GM12892 (cell line): ENCODE measurements at regions not wholly inside any gene's neighbourhood (a gene's known extent, or its start where the extent isn't known, plus 50 kb on each side); places are given as distances from the start of the nearest gene placed in this dataset.

Source experiments
- DNase-seq: peaks from one replicate; pipeline ENCODE4 v3.0.0; 2011; ENCODE audit not compliant: insufficient read length
- FAIRE-seq: peaks from 2 replicates; lab custom pipeline; 2011; peaks lifted over from hg19 to GRCh38; lab: Jason Lieb, UNC
- POLR2A ChIP-seq: IDR thresholded peaks from 2 replicates; pipeline ENCODE4 v1.6.1; 2011; ENCODE audit warnings: low read depth, low read length, control low read depth
- POLR2AphosphoS5 ChIP-seq: IDR thresholded peaks from 2 replicates; pipeline ENCODE4 v1.6.1; 2011; ENCODE audit warnings: low read depth, low read length, control low read depth
- TAF1 ChIP-seq: IDR thresholded peaks from 2 replicates; pipeline ENCODE4 v1.6.1; 2011; ENCODE audit warnings: low read depth, mild to moderate bottlenecking, control low read depth, low read length, borderline replicate concordance

- no peak for TF ChIP-seq TAF1
- no peak for TF ChIP-seq POLR2A
- no peak for TF ChIP-seq POLR2AphosphoS5
- DNase-seq, result no peak
- no peak for FAIRE-seq
These were observed 235.7 kb upstream of the PRR16 start for GRCh38 chr5:120228262-120229031.

- FAIRE-seq (no peak), DNase-seq (no peak)
- no peak for TF ChIP-seq POLR2A
- TF ChIP-seq TAF1, result no peak
- TF ChIP-seq POLR2AphosphoS5, result no peak
These were observed 235.1 kb upstream of the PRR16 start for GRCh38 chr5:120229036-120229435.

- FAIRE-seq, result no peak
- no peak for DNase-seq
- TF ChIP-seq TAF1 (no peak), POLR2AphosphoS5 (no peak)
These were observed 232.5 kb upstream of the PRR16 start for GRCh38 chr5:120231563-120231962.

- TF ChIP-seq POLR2A (no peak), TAF1 (no peak), POLR2AphosphoS5 (no peak)
- no peak for FAIRE-seq
- no peak for DNase-seq
These were observed 227.7 kb upstream of the PRR16 start for GRCh38 chr5:120236360-120236759.

GRCh38 chr5:120239086-120239485, 225.0 kb upstream of the PRR16 start:
- FAIRE-seq (no peak), DNase-seq (no peak)
- TF ChIP-seq POLR2AphosphoS5, result no peak
- TF ChIP-seq POLR2A, result no peak
- TF ChIP-seq TAF1, result no peak

- TF ChIP-seq POLR2AphosphoS5, result no peak
- no peak for TF ChIP-seq TAF1
- no peak for TF ChIP-seq POLR2A
- FAIRE-seq (no peak), DNase-seq (no peak)
These were observed 223.4 kb upstream of the PRR16 start for GRCh38 chr5:120240706-120241105.

GRCh38 chr5:120241400-120241799, 222.7 kb upstream of the PRR16 start:
- FAIRE-seq (no peak), DNase-seq (no peak)
- TF ChIP-seq POLR2AphosphoS5 (no peak), TAF1 (no peak), POLR2A (no peak)

- no peak for TF ChIP-seq TAF1
- no peak for TF ChIP-seq POLR2AphosphoS5
- TF ChIP-seq POLR2A, result no peak
- FAIRE-seq (no peak), DNase-seq (no peak)
These were observed 212.2 kb upstream of the PRR16 start for GRCh38 chr5:120251898-120252297.

GRCh38 chr5:120252839-120253238, 211.3 kb upstream of the PRR16 start:
- TF ChIP-seq POLR2A (no peak), POLR2AphosphoS5 (no peak), TAF1 (no peak)
- FAIRE-seq, result no peak
- no peak for DNase-seq

- no peak for TF ChIP-seq POLR2AphosphoS5
- TF ChIP-seq POLR2A, result no peak
- no peak for TF ChIP-seq TAF1
- no peak for FAIRE-seq
- DNase-seq, result no peak
These were observed 209.7 kb upstream of the PRR16 start for GRCh38 chr5:120254385-120254784.

- DNase-seq (no peak), FAIRE-seq (no peak)
- no peak for TF ChIP-seq POLR2A
- TF ChIP-seq TAF1, result no peak
- TF ChIP-seq POLR2AphosphoS5, result no peak
These were observed 208.9 kb upstream of the PRR16 start for GRCh38 chr5:120255214-120255613.

GRCh38 chr5:120256376-120256775, 207.7 kb upstream of the PRR16 start:
- TF ChIP-seq POLR2A (no peak), POLR2AphosphoS5 (no peak), TAF1 (no peak)
- no peak for FAIRE-seq
- no peak for DNase-seq
